ENCODE measurements at regions not wholly inside any gene's neighbourhood (a gene's known extent, or its start where the extent isn't known, plus 50 kb on each side); places are given as distances from the start of the nearest gene placed in this dataset.

GRCh38 chr4:14065406-14065805 lies 437.9 kb upstream of the BOD1L1 start:
- TF ChIP-seq POLR2A (IDR thresholded peaks at IDR 0.05; ENCODE audit: control extremely low read depth in 1 of 2, low read depth in 2 of 2, low read length in 2 of 2) (no peak), MAX (IDR thresholded peaks at IDR 0.05) (no peak), CTCF (IDR thresholded peaks at IDR 0.05; ENCODE audit: control extremely low read depth in 1 of 3, insufficient read depth in 1 of 3, low read depth in 1 of 3, low read length in 3 of 3) (no peak), TAF1 (IDR thresholded peaks at IDR 0.05; ENCODE audit: low read depth, low read length) (no peak), JUND (IDR thresholded peaks at IDR 0.05; ENCODE audit: low read length) (no peak), MAFK (IDR thresholded peaks at IDR 0.05; ENCODE audit: low read depth, low read length) (no peak), EZH2 (IDR thresholded peaks at IDR 0.05; ENCODE audit: low read depth, low read length, severe bottlenecking) (no peak)

All from H1 (cell line).